ENCODE measurements at regions not wholly inside any gene's neighbourhood (a gene's known extent, or its start where the extent isn't known, plus 50 kb on each side); places are given as distances from the start of the nearest gene placed in this dataset.

DNA sequence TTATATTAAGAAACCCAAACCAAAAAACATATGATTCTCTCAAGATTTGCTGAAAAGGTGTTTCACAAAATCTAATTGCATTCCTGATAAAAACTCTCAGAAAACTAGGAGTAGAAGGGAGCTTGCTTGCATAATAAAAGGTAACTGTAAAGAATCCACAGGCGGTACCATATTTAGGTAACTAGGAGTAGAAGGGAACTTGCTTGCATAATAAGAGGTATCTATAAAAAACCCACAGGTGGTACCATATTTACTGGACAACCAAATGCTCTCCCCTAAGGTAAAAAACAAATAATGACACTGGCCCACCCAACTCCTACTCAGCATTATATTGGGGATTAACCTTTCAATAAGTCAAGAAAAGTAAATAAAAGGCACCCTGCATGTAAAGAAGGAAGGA, 57.5 kb upstream of the FCN1 start:
- no peaks in the 10 kb centered on the region for H3K27me3 ChIP-seq (ENCODE audit: control insufficient read depth, insufficient read depth, low read length)
- no peaks in the 10 kb centered on the region for H3K79me2 ChIP-seq
- H3K36me3 ChIP-seq (ENCODE audit: control insufficient read depth, insufficient read depth, low read length): no peaks in the 10 kb centered on the region
- H3K4me1 ChIP-seq: no peaks in the 10 kb centered on the region
- H3K27ac ChIP-seq: no peak overlapping the region
- H3K9ac ChIP-seq: no peak overlapping the region
- no peak overlapping the region for H3K4me3 ChIP-seq (ENCODE audit: low read depth, low read length)
- H3K9me3 ChIP-seq (ENCODE audit: control insufficient read depth, low read length): no peaks in the 10 kb centered on the region
- no peak overlapping the region for H2AFZ ChIP-seq
- TF ChIP-seq, protein P1, sequence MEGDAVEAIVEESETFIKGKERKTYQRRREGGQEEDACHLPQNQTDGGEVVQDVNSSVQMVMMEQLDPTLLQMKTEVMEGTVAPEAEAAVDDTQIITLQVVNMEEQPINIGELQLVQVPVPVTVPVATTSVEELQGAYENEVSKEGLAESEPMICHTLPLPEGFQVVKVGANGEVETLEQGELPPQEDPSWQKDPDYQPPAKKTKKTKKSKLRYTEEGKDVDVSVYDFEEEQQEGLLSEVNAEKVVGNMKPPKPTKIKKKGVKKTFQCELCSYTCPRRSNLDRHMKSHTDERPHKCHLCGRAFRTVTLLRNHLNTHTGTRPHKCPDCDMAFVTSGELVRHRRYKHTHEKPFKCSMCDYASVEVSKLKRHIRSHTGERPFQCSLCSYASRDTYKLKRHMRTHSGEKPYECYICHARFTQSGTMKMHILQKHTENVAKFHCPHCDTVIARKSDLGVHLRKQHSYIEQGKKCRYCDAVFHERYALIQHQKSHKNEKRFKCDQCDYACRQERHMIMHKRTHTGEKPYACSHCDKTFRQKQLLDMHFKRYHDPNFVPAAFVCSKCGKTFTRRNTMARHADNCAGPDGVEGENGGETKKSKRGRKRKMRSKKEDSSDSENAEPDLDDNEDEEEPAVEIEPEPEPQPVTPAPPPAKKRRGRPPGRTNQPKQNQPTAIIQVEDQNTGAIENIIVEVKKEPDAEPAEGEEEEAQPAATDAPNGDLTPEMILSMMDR (IDR thresholded peaks at IDR 0.05): no peak
- H3K4me2 ChIP-seq (ENCODE audit: low read length): no peak overlapping the region

DNA sequence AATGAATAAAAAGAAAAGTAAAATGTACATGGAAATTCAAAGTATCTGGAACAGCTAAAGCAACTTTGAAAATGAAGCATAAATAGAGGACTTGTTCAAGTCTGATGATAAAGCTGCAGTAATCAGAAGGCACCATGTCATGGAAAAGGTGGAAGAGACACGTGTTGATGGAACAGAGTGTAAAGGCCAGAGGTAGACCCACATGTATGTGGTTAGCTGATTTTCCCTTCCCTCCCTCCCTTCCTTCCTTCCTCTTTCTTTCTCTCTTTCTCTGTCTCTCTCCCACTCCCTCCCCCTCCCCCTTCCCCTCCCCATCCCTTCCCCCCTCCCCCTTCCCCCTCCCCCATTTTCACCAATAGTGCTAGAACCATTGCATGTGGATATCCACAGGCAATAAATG, 58.7 kb upstream of the FCN1 start:
- Histone ChIP-seq H3K9me3 (ENCODE audit: control insufficient read depth, low read length) (no peaks in the 10 kb centered on the region), H3K4me3 (ENCODE audit: low read depth, low read length) (no peak overlapping the region), H3K4me2 (ENCODE audit: low read length) (no peak overlapping the region), H3K9ac (no peak overlapping the region), H3K4me1 (no peaks in the 10 kb centered on the region), H3K27me3 (ENCODE audit: control insufficient read depth, insufficient read depth, low read length) (no peaks in the 10 kb centered on the region), H2AFZ (no peak overlapping the region), H3K79me2 (no peaks in the 10 kb centered on the region), H3K36me3 (ENCODE audit: control insufficient read depth, insufficient read depth, low read length) (no peaks in the 10 kb centered on the region), H3K27ac (no peak overlapping the region)
- TF ChIP-seq, protein P1 (IDR thresholded peaks at IDR 0.05): no peak

DNA sequence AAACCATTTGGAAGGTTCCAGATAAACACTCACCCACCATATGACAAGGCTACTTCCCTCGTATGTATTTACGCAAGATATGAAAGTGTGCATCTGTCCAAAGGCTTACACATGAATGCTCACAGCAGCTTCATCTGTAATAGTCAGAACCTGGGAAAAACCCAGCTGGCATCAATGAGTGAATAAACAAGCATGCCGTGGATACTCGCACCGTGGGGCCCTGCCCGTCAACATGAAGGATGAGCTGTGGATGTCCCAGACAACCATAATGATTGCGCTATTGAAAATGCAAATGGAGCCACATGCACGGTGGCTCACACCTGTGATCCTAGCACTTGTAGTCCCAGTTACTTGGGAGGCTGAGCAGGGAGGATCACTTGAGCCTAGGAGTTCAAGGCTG, 60.6 kb upstream of the FCN1 start:
- H3K27ac ChIP-seq: no peak overlapping the region
- no peak overlapping the region for H3K4me2 ChIP-seq (ENCODE audit: low read length)
- no peak overlapping the region for H3K9ac ChIP-seq
- H3K4me1 ChIP-seq: no peaks in the 10 kb centered on the region
- no peaks in the 10 kb centered on the region for H3K79me2 ChIP-seq
- TF ChIP-seq, protein P1 (IDR thresholded peaks at IDR 0.05): no peak
- no peaks in the 10 kb centered on the region for H3K9me3 ChIP-seq (ENCODE audit: control insufficient read depth, low read length)
- H2AFZ ChIP-seq: no peak overlapping the region
- H3K36me3 ChIP-seq (ENCODE audit: control insufficient read depth, insufficient read depth, low read length): no peaks in the 10 kb centered on the region
- no peaks in the 10 kb centered on the region for H3K27me3 ChIP-seq (ENCODE audit: control insufficient read depth, insufficient read depth, low read length)
- H3K4me3 ChIP-seq (ENCODE audit: low read depth, low read length): no peak overlapping the region

DNA sequence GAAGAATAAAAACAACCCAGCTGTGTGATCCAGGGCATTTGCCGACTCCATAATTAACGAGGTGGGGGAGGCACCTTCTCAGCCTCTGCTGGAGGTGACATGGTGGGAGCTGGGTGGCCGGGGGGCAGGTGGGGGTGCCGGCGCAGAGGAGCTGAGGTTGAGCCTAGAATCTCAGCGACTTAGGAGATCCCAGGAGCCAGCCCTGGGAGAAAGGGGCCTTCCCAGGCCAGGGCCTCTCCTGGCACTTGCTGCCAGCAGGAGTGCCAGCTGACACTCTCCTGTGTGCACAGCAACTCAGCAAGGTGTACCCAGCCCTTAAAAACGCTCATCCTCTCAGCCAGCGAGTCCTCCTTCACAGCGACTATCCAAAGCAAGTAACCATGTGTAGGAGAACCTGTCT, 62.8 kb upstream of the FCN1 start:
- no peaks in the 10 kb centered on the region for H3K36me3 ChIP-seq (ENCODE audit: control insufficient read depth, insufficient read depth, low read length)
- H3K4me1 ChIP-seq: no peaks in the 10 kb centered on the region
- H3K79me2 ChIP-seq: no peaks in the 10 kb centered on the region
- no peaks in the 10 kb centered on the region for H3K9me3 ChIP-seq (ENCODE audit: control insufficient read depth, low read length)
- H3K9ac ChIP-seq: no peak overlapping the region
- H3K27ac ChIP-seq: no peak overlapping the region
- TF ChIP-seq, protein P1 (IDR thresholded peaks at IDR 0.05): no peak
- no peak overlapping the region for H2AFZ ChIP-seq
- no peaks in the 10 kb centered on the region for H3K27me3 ChIP-seq (ENCODE audit: control insufficient read depth, insufficient read depth, low read length)
- H3K4me2 ChIP-seq (ENCODE audit: low read length): no peak overlapping the region
- H3K4me3 ChIP-seq (ENCODE audit: low read depth, low read length): no peak overlapping the region

DNA sequence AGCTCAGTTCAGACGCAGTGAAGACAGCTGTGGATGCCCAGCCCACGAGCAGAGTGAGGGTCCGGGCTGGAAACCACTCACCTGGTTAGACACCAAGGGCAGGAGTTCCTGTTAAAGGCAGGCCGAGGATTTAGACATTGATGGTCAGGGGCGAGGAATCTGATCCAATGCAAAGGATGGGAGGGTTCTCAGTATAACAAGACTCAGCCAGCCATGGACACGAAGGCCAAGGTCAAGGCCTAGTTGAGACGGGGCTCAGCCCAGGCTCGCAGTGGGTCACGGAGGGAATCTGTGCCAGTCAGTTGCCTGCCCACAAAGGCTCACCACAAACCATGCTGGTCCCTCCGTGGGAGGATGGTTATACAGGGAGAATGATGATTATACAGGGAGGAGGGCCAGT, 63.3 kb upstream of the FCN1 start:
- TF ChIP-seq, protein P1 (IDR thresholded peaks at IDR 0.05): no peak
- no peak overlapping the region for H3K4me2 ChIP-seq (ENCODE audit: low read length)
- no peaks in the 10 kb centered on the region for H3K79me2 ChIP-seq
- H3K9me3 ChIP-seq (ENCODE audit: control insufficient read depth, low read length): no peaks in the 10 kb centered on the region
- no peak overlapping the region for H3K4me3 ChIP-seq (ENCODE audit: low read depth, low read length)
- no peak overlapping the region for H2AFZ ChIP-seq
- no peaks in the 10 kb centered on the region for H3K27me3 ChIP-seq (ENCODE audit: control insufficient read depth, insufficient read depth, low read length)
- no peaks in the 10 kb centered on the region for H3K36me3 ChIP-seq (ENCODE audit: control insufficient read depth, insufficient read depth, low read length)
- no peak overlapping the region for H3K27ac ChIP-seq
- H3K4me1 ChIP-seq: no peaks in the 10 kb centered on the region
- no peak overlapping the region for H3K9ac ChIP-seq
